NCI-H2196 (cell line): ENCODE measurements at regions not wholly inside any gene's neighbourhood (a gene's known extent, or its start where the extent isn't known, plus 50 kb on each side); places are given as distances from the start of the nearest gene placed in this dataset.

Experiments
- DNase-seq: peaks from one replicate; lab custom pipeline; 2025; ENCODE audit not compliant: unreplicated experiment; lab: John Stamatoyannopoulos, UW

GRCh38 chr13:111862836-111863815 is 203.8 kb upstream of the SOX1 start:
- no peak for DNase-seq

DNA sequence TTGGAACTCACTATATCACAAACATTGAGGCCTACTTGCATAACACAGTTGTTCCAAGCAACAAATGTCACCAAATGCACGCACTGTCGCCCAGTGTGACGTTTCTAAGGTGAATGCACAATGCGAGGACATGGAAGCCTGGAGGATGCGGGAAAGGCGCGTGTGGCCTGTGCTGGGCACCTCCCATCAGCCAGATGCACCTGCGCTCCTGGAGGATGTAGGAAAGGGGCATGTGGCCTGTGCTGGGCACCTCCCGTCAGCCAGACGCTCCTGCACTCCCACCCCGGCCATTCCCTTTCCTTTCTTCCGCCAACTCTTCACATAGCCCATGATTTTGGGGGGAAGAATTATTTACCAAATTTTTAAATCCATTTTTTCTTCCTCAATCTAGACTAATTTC is 202.4 kb upstream of the SOX1 start:
- DNase-seq, result no peak

- no peak for DNase-seq
Observed at GRCh38 chr13:111865046-111865445, 201.9 kb upstream of the SOX1 start.

- DNase-seq, result no peak
Observed at GRCh38 chr13:111865826-111866225, 201.1 kb upstream of the SOX1 start.

DNA sequence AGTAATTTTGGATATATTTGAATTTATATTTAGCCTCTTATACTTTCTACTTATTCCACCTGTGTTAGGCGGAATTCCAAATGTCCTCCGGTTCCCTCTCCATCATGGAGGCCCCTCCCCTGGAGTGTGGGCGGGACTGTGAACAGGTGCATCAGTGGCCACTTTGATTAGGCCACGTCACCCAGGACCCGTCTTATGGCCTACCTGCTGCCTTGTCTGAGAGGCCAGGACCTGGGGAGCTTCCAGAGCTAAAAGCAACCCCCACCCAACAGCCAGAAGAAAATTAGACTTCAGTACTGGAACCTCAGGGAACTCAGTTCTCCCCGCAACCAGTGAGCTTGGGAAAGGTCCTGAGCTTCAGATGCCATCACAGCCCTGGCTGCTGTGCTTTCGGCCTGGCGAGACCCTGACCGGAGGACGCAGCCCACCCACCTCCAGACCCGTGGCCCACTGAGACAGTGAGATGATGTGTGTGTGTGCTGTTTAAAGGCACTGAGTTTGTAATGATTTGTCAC is 200.2 kb upstream of the SOX1 start:
- DNase-seq, result no peak

- DNase-seq, result no peak
Observed at GRCh38 chr13:111867657-111868056, 199.3 kb upstream of the SOX1 start.

GRCh38 chr13:111868716-111869115 is 198.2 kb upstream of the SOX1 start:
- DNase-seq, result no peak

DNA sequence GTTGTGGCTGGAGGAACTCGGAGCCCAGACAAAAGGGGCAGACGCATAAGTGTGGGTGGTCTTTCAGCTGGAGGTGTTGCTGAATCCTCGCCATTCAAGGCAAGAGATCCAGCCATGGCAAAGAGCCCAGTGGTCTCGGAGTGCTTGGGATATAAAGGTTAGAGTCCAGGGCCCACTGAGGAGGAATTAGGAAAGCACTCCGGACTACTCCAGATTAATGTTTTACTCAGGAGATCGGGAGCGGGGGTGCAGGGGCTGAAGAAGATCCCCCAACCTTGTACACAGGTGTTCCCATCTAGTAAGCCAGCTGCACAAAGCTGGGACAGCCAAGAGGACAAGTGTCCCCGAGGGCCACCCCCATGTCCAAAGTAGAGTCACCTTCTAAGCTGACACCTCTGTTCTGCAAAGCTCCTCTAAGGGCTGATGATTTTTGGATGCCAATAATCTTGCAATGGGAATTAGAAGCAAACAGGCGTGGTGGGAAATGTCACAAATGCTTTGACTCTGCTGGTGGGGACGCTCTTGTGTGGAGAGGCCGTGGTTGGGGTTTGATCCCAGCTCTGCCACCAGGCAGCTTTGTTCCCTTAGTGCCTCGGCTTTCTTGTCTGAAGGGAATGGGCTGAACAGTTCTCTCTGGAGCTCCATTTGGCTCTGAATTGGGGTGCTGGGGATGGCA is 194.3 kb upstream of the SOX1 start:
- no peak for DNase-seq

- no peak for DNase-seq
Observed at GRCh38 chr13:111873676-111874178, 193.2 kb upstream of the SOX1 start.

GRCh38 chr13:111874981-111875380 is 192.0 kb upstream of the SOX1 start:
- DNase-seq, result no peak

- DNase-seq, result no peak
Observed at GRCh38 chr13:111875915-111876314, 191.0 kb upstream of the SOX1 start.

- DNase-seq, result no peak
Observed at GRCh38 chr13:111876506-111876905, 190.4 kb upstream of the SOX1 start.

DNA sequence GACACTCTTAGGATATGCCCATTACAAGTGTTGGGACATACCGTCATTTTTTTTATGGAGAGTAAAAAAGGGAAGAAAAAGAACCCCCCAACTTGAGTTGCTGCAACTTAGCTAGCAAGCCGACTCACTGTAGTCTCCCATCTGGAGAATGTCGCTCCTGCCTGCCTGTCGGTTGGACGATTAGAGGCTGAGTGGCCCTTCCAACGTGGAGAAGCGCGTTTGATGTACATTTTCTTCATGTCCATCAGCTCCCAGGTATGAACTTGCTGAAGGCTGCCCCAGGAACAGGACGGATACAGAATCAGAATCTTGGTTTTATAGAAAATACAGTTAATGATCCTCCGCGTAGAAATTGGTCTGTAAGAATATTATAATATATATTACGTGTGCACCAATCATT is 189.0 kb upstream of the SOX1 start:
- no peak for DNase-seq

DNA sequence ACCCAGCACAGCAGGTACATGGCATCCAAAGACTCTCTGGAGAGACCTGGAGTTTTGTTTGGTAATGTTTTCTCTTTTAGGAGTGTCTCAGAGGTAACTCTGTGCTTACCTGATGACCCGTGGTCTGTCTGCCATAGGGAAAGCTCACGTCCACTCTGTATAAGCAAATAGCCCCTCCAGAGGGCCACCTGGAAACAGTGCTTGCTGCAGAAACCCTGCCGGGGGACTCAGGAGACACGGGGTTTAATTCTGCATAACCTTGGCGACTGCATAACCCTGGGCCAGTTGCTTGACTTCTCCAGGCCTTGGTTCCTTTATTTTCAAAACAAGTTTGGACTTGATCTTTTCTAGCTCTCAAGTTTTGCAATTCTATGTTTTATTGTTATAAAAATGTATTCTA is 187.2 kb upstream of the SOX1 start:
- DNase-seq, result no peak

- no peak for DNase-seq
Observed at GRCh38 chr13:111880185-111880584, 186.8 kb upstream of the SOX1 start.

DNA sequence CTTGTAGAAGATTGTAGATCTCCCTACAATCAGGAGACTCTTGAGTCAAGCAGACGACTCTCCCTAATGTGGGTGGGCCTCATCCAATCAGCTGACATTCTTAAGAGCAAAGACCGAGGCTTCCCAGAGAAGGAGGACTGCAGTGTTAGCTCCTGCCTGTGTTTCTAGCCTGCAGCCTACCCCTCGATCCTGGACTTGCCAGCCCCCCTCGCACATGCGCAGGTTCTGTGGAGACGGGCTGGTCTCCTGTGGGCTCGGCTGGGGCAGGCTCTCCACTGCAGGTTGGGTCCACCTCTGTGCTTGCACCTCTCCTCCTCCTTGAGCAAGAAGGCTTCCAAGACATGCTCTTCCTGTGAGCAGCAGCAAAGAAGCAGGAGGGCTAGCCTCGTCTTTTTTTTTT is 185.2 kb upstream of the SOX1 start:
- DNase-seq, result no peak

- DNase-seq, result no peak
Observed at GRCh38 chr13:111882351-111882750, 184.6 kb upstream of the SOX1 start.

DNA sequence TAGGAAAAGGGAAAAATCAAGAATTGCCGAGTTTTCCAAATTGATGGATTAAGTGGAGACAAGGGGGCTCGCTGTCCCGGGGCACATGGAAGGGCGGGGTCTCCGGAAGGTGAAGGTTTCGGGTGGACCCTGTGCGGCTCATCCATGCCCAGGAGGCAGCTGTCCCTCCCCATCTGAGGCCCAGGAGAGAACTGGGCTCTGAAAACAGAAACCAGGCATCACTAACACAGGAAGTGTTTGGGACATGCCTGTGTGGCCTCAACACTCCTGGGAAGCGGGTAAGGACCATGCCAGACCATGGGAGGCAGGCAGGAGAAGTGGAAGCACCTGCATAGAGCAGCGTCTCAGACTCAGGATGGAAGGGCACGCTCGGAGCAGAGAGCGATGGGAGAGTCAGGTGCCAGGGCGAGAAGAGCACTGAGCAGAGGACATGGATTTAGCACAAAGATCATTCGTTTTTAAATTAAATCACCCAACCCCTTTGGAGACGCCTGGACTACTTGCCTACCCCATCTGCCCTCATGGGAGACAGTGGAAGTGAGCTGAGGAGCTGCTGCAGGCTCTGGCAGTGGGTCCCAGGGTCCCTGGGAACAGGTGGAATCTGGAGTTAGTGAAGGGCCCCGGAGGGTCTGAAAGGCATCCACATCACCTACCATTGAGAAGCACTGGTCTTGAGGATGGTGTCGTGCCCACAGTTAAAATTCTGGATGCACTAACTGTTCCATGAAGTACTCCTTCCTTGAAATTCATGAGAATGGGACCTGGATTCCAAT is 183.2 kb upstream of the SOX1 start:
- no peak for DNase-seq

- no peak for DNase-seq
Observed at GRCh38 chr13:111886217-111886945, 180.6 kb upstream of the SOX1 start.

DNA sequence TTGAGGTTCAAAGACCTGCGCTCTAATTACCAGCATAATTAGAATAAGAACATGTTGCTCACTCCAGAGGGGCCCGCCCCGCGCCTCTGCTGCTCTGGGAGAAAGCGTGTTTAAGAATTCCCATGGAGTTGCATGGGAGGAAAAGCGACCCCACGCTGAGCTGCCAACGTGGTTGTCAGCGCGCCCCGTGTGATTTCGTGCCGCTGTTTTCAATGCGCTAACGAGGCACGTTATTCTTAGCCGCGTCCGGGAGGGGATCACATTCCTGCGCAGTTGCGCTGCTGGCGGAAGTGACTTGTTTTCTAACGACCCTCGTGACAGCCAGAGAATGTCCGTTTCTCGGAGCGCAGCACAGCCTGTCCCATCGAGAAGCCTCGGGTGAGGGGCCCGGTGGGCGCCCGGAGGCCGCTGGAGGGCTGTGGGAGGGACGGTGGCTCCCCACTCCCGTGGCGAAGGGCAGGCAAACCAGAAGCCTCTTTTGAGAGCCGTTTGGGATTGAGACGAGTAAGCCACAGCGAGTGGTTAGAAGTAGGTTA is 173.8 kb upstream of the SOX1 start:
- DNase-seq, result no peak
